ENCODE measurements at regions not wholly inside any gene's neighbourhood (a gene's known extent, or its start where the extent isn't known, plus 50 kb on each side); places are given as distances from the start of the nearest gene placed in this dataset.
"Not testable (repeated sequence)": the region's sequence is repeated elsewhere in the genome, so short reads cannot be mapped to it uniquely, and the experiment has no call there.

DNA sequence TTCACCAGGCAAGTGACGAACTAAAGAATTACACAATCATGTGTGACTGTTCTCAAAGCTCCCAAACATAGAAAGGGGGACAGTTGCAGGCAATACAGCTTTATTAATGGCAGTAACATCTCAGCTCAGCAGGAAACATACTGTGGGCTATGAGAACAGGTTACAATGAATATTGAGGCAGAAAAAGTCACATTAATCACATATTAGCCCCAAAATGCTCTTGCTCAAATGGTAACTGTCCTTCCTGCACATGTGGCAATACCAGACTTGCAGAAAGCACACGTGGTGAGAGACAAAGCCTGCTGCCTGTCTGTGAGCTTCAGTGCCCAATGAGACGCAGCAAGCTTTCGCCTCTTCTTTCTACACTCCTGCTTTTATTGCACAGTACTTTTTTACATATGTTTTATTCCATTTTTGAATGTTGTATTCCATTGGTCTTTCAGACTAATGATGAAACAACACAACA is 104.9 kb upstream of the ACBD5 start:
- TF ChIP-seq POLR2AphosphoS5 (IDR thresholded peaks at IDR 0.05) (no peak), POLR2A (IDR thresholded peaks at IDR 0.05) (no peak)
- TF ChIP-seq, protein P1, sequence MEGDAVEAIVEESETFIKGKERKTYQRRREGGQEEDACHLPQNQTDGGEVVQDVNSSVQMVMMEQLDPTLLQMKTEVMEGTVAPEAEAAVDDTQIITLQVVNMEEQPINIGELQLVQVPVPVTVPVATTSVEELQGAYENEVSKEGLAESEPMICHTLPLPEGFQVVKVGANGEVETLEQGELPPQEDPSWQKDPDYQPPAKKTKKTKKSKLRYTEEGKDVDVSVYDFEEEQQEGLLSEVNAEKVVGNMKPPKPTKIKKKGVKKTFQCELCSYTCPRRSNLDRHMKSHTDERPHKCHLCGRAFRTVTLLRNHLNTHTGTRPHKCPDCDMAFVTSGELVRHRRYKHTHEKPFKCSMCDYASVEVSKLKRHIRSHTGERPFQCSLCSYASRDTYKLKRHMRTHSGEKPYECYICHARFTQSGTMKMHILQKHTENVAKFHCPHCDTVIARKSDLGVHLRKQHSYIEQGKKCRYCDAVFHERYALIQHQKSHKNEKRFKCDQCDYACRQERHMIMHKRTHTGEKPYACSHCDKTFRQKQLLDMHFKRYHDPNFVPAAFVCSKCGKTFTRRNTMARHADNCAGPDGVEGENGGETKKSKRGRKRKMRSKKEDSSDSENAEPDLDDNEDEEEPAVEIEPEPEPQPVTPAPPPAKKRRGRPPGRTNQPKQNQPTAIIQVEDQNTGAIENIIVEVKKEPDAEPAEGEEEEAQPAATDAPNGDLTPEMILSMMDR (IDR thresholded peaks at IDR 0.05 in 8 of 11, conservative IDR thresholded peaks at IDR 0.05 in 3 of 11) = no peak
- no peak for DNase-seq
- WGBS, 5 donors = 27 to 62% (median 42%) methylated on average over 4 of the region's 4 CpGs
- Histone ChIP-seq H3K4me3 (no peak overlapping the region), H3K9me3 (no peaks in the 10 kb centered on the region), H3K27me3 (replicated peaks in 1 of 7) (peaks cover 0 to 4% (median 0%) of the 10 kb centered on the region in 7 donors), H3K36me3 (no peaks in the 10 kb centered on the region), H3K4me1 (peaks cover 0 to 21% (median 5%) of the 10 kb centered on the region in 6 donors), H3K27ac (no peak overlapping the region)
- intact Hi-C loops (cut with DNase I; ENCODE audit: low total_unique reads) = no loop called here

DNA sequence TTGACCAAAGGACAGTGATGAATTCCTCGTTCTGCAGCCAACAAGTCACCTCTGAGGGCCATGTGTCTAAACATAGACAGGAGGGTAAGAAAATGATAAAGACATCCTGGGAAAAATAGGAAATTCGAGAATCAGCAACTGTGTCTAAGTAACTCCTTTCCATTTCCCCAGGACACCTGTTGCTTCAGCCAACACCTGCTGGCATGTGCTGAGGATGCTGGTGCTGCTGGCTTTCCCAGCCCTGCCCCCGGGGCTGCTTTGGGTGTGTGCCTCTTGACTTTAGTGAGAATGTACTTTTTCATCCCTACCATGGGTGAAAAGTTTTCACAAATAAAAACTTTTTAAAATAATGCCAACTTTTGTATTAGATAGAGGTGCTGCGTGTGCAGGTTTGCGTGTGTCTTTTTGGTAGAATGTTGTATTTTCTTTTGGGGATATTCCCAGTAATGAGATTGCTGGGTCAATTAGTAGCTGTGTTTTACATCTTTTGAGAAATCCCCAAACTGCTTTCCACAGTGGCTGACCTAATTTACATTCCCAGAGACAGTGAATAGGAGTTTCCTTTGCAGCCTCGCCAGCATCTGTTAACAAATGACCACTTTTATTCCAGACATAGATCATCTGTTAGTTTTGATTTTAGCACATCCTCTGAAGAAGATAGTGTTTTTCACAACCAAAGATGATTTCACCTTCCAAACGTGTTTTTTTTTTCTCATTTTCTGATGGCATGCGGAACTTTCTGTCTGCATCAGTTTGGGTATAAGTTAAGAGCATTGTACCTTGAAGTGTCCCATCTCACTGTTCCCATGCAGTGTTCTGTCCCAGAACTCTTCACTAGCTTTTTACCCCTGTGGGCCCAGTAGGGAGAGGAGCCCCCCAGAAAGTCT is 104.2 kb upstream of the ACBD5 start:
- TF ChIP-seq POLR2AphosphoS5 (IDR thresholded peaks at IDR 0.05) (no peak), POLR2A (IDR thresholded peaks at IDR 0.05) (no peak)
- TF ChIP-seq, protein P1 (IDR thresholded peaks at IDR 0.05 in 8 of 11, conservative IDR thresholded peaks at IDR 0.05 in 3 of 11) = no peak
- 48 to 66% (median 55%) methylated on average over 8 of the region's 8 CpGs for WGBS, 5 donors
- peaks cover 0 to under 1% (median 0%) of the 10 kb centered on the region in 7 donors for H3K27me3 ChIP-seq (replicated peaks in 1 of 7)
- H3K36me3 ChIP-seq = no peaks in the 10 kb centered on the region
- H3K27ac ChIP-seq = no peak overlapping the region
- H3K9me3 ChIP-seq = no peaks in the 10 kb centered on the region
- intact Hi-C loops (cut with DNase I; ENCODE audit: low total_unique reads) = no loop called here
- H3K4me1 ChIP-seq = peaks cover 0 to 21% (median 5%) of the 10 kb centered on the region in 6 donors
- no peak overlapping the region for H3K4me3 ChIP-seq
- DNase-seq = no peak

DNA sequence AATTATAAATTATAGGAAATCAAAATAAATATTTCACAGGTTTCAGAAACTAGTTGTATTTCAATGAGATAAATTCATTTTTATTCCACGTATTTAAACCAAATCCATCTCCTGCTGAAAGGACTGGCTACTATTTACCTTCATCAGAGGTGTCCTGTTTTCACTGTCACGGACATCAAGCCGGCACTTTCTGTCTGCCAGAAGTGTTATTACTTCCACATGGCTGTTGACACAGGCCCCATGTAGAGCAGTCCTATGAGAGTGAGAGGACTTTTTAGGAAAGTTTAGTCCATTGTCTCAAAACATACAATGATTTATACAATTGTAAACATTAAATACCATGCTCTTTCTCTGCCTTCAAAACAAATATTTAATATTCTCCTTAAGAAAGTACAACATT is 100.4 kb upstream of the ACBD5 start:
- 87 to 95% (median 91%) methylated on average over 3 of the region's 3 CpGs for WGBS, 5 donors
- H3K9me3 ChIP-seq = no peaks in the 10 kb centered on the region
- H3K4me1 ChIP-seq = peaks cover 0 to 12% (median 5%) of the 10 kb centered on the region in 6 donors
- no peak for DNase-seq
- no peak overlapping the region for H3K27ac ChIP-seq
- intact Hi-C loops (cut with DNase I; ENCODE audit: low total_unique reads) = no loop called here
- H3K36me3 ChIP-seq = no peaks in the 10 kb centered on the region
- no peaks in the 10 kb centered on the region for H3K27me3 ChIP-seq (replicated peaks in 1 of 7)
- no peak for TF ChIP-seq POLR2A (IDR thresholded peaks at IDR 0.05)
- no peak overlapping the region for H3K4me3 ChIP-seq

DNA sequence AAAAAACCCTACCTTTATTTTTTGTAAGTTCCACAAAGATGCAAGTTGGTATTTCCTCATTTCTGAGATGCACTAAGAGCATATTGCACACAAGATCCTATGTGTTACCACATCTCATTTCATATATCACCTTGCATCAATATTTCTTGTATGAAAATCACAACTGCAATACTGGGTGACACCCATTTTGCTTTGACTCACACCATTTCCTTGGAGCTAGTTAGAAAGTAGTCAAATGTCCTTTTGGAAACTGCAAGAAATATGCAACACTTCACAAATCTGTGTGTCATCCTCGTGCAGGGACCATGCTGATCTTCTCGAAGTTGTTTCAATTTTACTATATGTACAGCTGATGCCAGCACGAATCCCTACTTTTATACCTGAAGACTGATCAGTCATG is 94.6 kb upstream of the ACBD5 start:
- intact Hi-C loops (cut with DNase I; ENCODE audit: low total_unique reads); H3K27ac ChIP-seq; H3K9me3 ChIP-seq; H3K4me1 ChIP-seq; H3K27me3 ChIP-seq (replicated peaks in 1 of 7); H3K4me3 ChIP-seq; DNase-seq; H3K36me3 ChIP-seq: not testable (repeated sequence)
- 51 to 77% (median 65%) methylated on average over 3 of the region's 3 CpGs for WGBS, 5 donors

DNA sequence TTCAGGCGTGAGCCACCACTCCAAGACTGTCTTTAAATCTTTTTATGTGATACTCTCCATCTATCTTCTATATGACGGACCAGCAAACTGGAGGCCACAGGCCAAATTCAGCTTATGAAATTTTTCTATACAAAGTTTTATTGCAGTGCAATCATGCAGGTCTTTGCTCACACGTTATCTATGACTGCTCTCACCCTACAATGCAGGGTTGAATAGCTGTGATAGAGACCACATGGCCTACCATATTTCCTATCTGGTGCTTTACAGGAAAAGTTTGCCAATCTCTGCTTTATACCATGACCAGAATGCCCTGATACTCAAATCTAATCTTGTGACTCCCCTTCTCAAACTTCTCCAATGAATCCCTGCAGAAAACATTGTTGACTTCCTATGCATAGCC is 89.5 kb upstream of the ACBD5 start:
- TF ChIP-seq, protein P1 (IDR thresholded peaks at IDR 0.05 in 8 of 11, conservative IDR thresholded peaks at IDR 0.05 in 3 of 11) = no peak
- TF ChIP-seq POLR2A (IDR thresholded peaks at IDR 0.05) (no peak), POLR2AphosphoS5 (IDR thresholded peaks at IDR 0.05) (no peak)
- no peak overlapping the region for H3K4me3 ChIP-seq
- no peaks in the 10 kb centered on the region for H3K36me3 ChIP-seq
- H3K4me1 ChIP-seq = no peaks in the 10 kb centered on the region
- DNase-seq = no peak
- no peaks in the 10 kb centered on the region for H3K9me3 ChIP-seq
- no peak overlapping the region for H3K27ac ChIP-seq
- no peaks in the 10 kb centered on the region for H3K27me3 ChIP-seq (replicated peaks in 1 of 7)
- intact Hi-C loops (cut with DNase I; ENCODE audit: low total_unique reads) = no loop called here
- 85 to 94% (median 88%) methylated on average over 3 of the region's 3 CpGs for WGBS, 5 donors

Measured in spleen (tissue), 11 donors.